GM19397 (cell line): ENCODE measurements at regions not wholly inside any gene's neighbourhood (a gene's known extent, or its start where the extent isn't known, plus 50 kb on each side); places are given as distances from the start of the nearest gene placed in this dataset.
"Not testable (repeated sequence)": the region's sequence is repeated elsewhere in the genome, so short reads cannot be mapped to it uniquely, and the experiment has no call there.

Source experiments
- ATAC-seq: cut with Tn5 transposase; IDR thresholded peaks from one replicate; pipeline ENCODE4 v1.9.1; 2021; ENCODE audit warnings: mild to moderate bottlenecking, moderate library complexity; ENCODE audit not compliant: unreplicated experiment

- no peak for ATAC-seq
Observed at GRCh38 chr2:65594150-65594549, 161.8 kb upstream of the SPRED2 start.

- ATAC-seq = no peak
Observed at GRCh38 chr2:65589667-65590066, 157.3 kb upstream of the SPRED2 start.

GRCh38 chr2:65587779-65588178 is 155.4 kb upstream of the SPRED2 start:
- ATAC-seq = no peak

DNA sequence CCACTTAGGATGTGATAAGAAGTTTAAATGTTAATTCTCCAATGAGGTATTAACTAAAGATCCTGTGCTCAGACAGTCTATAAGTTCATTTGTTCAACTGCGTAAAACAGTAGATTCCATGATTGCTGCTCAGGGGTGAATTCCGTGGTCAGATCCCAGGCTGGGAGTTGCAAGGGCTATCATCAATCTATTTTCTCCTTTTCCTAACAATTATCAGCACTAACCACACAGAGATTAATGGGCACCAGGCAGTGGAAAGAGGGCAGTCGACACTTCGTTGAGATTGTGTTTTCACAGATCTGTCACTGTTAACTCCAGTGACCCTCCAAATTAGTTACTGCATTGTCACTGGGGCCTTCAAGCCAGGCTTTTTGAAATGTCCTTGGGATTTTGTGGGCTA is 154.1 kb upstream of the SPRED2 start:
- ATAC-seq = no peak

GRCh38 chr2:65583061-65583460 is 150.7 kb upstream of the SPRED2 start:
- no peak for ATAC-seq

DNA sequence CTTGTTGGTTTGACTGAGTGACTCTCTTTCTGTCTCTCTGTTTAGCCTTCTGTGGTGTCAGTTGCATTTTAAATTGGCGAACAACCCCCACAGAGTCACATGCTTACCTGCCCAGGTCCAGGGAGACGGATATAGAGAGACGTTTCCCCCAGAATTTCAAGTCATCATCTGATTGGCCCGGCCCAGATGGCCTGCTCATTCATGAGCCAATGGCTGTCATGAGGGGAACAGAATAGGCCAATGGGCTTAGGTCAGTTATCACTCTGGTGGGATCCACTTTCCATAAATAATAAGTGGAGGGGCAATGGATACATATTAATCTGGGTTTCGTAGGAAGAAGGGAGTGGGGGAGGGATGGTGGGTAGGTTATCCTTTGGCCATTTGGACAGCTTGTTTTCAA is 150.0 kb upstream of the SPRED2 start:
- ATAC-seq = no peak

DNA sequence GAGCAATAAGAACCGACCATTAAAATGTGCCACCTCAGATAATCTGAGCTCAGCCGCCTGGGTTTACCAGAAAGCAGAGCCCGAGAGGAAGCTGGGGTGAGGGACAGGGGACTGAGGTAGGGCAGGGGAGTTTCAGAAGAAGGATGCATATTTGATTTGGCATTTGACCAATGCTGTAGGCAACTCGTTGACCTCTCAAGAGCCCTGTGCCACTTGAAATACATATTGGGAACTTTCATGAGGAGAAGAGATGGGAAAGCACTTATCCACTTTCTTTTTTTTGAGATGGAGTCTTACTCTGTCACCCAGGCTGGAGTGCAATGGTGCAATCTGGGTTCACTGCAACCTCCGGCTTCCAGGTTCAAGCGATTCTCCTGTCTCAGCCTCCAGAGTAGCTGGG is 148.4 kb upstream of the SPRED2 start:
- no peak for ATAC-seq

GRCh38 chr2:65579506-65580235 is 147.3 kb upstream of the SPRED2 start:
- no peak for ATAC-seq

GRCh38 chr2:65577654-65578053 is 145.3 kb upstream of the SPRED2 start:
- ATAC-seq = no peak

GRCh38 chr2:65576861-65577601 is 144.6 kb upstream of the SPRED2 start:
- ATAC-seq = no peak

DNA sequence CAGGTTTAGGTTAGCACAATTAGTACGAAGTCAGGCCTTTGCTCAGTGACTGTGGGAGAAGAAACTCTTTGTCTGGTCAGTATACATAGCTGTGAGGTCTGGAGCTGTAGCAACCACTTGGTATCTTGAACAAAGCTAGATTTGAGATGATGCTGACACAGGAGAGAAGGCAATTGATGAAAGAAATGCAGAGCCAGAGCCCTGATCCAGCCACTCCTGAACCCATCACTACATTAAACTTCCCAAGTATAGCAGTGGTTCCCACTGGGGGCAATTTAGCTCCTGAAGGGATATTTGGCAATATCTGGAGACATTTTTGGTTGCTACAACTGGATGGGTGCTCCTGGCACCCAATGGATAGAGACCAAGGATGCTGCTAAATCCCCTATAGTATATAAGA is 143.9 kb upstream of the SPRED2 start:
- ATAC-seq = no peak

GRCh38 chr2:65574993-65575392 is 142.6 kb upstream of the SPRED2 start:
- no peak for ATAC-seq

DNA sequence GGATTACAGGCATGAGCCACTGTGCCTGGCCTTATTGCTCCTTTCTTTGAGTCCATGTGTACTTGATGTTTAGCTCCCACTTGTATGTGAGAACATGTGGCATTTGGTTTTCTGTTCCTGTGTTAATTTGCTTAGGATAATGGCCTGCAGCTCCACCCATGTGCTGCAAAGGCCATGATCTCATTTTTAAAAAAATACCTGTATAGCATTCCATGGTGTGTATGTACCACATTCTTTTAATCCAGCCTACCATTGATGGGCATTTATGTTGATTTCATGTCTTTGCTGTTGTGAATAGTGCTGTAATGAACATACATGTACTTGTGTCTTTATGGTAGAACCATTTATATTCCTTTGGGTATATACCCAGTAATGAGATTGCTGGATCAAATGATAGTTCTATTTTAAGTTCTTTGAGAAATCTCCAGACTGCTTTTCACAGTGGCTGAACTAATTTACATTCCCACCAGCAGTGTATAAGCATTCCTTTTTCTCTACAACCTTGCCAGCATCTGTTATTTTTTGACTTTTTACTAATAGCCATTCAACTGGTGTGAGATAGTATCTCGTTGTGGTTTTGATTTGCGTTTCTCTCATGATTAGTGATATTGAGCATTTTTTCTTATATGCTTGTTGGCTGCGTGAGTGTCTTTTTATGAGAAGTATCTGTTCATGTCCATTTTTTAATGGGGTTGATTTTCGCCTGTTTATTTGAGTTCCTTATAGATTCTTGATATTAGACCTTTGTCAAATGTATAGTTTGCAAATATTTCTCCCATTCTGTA is 136.4 kb upstream of the SPRED2 start:
- ATAC-seq = not testable (repeated sequence)

DNA sequence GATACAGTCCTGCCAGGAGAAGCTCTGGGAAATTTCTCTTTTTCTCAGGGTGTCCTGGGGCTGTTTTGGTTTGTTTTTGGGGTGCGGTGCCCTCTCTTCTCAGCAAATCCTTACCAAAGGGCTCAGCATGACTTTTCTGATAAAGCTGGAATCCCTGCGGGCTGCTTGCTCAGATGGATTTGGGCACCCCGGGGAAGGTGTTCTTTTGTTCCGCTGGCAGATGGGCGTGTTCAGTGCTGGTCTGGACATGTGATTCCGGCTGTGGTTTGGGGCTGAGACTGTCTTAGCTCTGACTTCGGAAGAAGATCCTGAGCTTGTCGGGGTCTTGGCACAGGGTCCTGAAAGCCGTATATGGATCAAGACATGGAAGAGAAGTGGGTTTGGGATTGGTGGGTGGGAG is 134.2 kb upstream of the SPRED2 start:
- ATAC-seq = no peak

GRCh38 chr2:65565681-65566080 is 133.3 kb upstream of the SPRED2 start:
- no peak for ATAC-seq

DNA sequence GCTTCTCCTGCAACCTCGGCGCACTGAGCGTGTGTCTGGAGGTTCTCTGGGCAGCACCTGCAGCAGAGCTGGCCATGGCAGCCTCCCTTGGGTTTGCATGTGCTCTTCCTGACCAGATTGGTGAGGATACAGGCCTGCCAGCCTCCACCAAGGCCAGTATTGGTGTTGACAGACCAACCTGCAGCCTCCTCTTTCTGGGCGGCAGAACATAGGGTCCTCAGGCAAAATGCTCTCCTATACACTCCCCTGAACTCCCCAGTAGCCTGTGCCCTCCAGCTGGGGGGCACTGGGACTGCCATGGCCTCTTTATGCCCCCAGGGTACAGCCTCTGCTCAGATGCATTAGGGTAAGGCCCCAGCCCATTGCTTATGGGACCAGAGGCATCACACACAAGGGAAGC is 131.9 kb upstream of the SPRED2 start:
- ATAC-seq = no peak

DNA sequence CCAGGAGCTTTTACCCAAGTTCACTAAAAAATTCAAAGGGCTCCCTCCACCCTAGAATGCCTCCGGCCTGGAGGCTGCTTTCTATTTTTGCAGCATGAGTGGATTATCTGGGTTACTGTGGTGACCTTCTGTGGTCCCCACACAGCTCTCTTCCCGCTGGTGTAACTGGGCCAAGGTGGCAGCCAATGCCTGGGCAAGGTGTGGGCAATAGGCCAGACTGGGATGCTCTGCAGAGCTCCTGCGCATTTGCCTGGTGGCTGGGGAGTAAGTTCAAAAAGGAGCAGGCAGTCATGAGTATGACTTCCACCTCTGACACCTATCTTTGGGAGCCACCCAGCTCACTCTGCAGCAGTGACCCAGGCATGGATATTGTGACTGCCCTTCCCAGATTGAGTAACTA is 130.5 kb upstream of the SPRED2 start:
- ATAC-seq = no peak

GRCh38 chr2:65558743-65559142 is 126.3 kb upstream of the SPRED2 start:
- no peak for ATAC-seq

GRCh38 chr2:65557616-65558573 is 125.5 kb upstream of the SPRED2 start:
- ATAC-seq = no peak

DNA sequence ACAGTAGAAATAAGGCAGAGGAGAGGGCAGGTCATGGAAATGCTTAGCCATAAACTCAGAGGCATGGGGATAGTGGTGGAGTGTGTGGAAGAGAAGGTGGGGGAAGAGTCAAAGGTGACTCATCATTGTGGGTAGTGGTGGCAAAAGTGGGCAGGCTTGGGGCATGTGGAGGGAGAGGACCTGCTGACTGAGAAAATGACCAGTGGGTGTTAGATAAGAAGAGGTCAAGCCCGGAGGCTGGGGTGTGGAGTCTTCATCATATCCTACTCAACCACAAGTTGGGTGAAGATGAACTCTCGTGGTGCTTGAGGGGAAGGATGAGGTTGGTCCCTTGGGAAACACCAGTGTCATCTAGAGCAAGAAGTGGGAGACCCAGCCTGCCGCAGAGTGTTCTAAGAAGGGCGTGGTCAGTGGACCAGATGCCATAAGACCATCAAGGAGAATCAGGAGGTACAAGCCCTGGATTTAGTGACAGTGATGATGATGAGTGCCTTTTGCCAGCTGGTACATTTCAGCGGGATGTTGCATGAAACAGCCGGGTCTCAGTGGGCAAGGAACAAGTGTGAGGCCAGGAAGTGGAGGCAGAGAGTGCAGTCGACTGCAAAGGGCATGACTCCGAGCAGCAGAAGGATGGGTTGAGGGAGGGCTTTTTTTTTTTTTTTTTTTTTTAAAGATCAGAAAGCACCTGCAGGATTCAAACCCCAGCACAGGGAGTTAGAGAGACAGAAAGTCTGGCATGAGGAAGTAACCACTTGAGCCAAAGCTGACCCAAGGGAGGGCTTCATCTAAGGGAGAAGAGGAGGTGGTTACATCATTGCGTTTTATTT is 122.6 kb upstream of the SPRED2 start:
- ATAC-seq = peak; percentile 47
